GM10248 (cell line): ENCODE measurements at regions not wholly inside any gene's neighbourhood (a gene's known extent, or its start where the extent isn't known, plus 50 kb on each side); places are given as distances from the start of the nearest gene placed in this dataset.

Source experiments
- CTCF ChIA-PET: fragments of 300-600 bp; sonication (Branson Sonifier 250); formaldehyde crosslinking; extraction: SDS; loops from one replicate; lab custom pipeline; 2021; ENCODE audit warnings: antibody characterized with exemption; lab: Yijun Ruan, JAX
- POLR2A ChIA-PET: fragments of 350-650 bp; sonication (Branson Sonifier 250); formaldehyde crosslinking; extraction: SDS; loops from one replicate; lab custom pipeline; 2020; ENCODE audit warnings: antibody characterized with exemption; lab: Yijun Ruan, JAX
- DNase-seq: peaks from one replicate; pipeline ENCODE4 v3.0.0; 2012; ENCODE audit errors: extremely low spot score
- TF ChIP-seq, protein P1 (sequence below): IDR thresholded peaks from 2 replicates; pipeline ENCODE4 v1.5.1; 2012; ENCODE audit warnings: mild to moderate bottlenecking, low read depth; ENCODE audit errors: extremely low read depth, missing control alignments, control extremely low read depth

DNA sequence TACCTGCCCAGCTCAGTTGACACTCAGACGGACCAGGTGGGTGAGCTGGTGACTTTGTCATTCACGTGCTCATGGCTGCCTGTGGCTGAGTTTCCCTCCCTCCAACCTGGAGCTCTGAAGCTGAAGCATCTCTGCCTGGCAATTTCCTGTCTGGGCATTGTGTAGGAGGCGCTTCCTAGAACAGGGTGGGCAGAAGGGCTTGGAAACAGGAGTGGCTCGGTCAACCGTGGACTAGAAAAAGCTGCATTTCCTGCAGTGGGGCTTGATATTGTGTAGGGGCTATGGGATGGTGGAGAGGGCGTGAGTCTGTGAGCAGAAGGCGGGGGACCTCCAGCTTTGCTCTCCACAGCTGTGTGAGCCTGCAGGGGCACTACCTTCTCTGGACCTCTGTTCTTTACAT, 278.3 kb downstream of the TEX29 start:
- DNase-seq: no peak
- CTCF ChIA-PET: no interaction called here
- POLR2A ChIA-PET: no interaction called here
- TF ChIP-seq, protein P1, sequence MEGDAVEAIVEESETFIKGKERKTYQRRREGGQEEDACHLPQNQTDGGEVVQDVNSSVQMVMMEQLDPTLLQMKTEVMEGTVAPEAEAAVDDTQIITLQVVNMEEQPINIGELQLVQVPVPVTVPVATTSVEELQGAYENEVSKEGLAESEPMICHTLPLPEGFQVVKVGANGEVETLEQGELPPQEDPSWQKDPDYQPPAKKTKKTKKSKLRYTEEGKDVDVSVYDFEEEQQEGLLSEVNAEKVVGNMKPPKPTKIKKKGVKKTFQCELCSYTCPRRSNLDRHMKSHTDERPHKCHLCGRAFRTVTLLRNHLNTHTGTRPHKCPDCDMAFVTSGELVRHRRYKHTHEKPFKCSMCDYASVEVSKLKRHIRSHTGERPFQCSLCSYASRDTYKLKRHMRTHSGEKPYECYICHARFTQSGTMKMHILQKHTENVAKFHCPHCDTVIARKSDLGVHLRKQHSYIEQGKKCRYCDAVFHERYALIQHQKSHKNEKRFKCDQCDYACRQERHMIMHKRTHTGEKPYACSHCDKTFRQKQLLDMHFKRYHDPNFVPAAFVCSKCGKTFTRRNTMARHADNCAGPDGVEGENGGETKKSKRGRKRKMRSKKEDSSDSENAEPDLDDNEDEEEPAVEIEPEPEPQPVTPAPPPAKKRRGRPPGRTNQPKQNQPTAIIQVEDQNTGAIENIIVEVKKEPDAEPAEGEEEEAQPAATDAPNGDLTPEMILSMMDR: no peak

DNA sequence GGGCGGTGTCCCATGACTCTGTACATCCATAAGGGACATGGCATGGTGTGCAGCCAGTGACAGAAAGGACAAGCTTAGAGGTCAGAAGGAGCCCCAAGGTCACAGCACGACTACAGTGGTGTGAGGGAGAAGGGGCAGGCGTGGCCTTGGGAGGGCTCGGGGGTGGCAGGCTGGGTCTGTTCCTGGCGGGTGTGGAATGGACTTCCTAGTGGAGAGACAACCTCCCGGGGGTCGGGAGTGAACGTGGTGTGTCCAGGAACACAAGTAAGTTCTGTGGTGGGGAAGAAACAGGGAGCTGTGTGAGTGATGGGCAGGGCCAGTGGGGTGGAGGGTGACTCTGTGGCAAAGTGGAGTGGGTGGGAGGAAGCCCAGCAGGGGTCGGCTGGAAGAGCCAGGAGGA, 279.3 kb downstream of the TEX29 start:
- POLR2A ChIA-PET: no interaction called here
- CTCF ChIA-PET: no interaction called here
- DNase-seq: no peak
- TF ChIP-seq, protein P1: no peak

DNA sequence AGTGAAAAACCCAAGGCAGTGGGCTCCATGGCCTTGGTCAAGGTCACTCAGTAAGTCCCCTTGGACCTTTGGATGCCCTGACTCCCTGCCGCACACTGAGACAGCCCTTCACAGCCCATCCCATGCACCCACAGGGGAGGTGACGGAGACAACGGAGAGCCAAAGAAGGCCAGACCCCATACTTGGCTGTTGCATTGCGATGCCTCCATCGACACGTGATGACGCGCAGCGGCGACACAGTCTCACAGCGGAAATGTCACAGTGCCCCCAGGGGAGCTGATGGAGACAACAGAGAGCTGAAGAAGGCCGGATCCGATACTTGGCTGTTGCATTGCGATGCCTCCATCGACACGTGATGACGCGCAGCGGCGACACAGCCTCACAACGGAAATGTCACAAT, 282.4 kb downstream of the TEX29 start:
- DNase-seq: no peak
- CTCF ChIA-PET: interaction anchor here (0.7 kb wide), 1 partner anchor 11 kb away, joined by 3 read pairs; no protein-coding TSS in a partner anchor
- TF ChIP-seq, protein P1: no peak
- POLR2A ChIA-PET: no interaction called here

DNA sequence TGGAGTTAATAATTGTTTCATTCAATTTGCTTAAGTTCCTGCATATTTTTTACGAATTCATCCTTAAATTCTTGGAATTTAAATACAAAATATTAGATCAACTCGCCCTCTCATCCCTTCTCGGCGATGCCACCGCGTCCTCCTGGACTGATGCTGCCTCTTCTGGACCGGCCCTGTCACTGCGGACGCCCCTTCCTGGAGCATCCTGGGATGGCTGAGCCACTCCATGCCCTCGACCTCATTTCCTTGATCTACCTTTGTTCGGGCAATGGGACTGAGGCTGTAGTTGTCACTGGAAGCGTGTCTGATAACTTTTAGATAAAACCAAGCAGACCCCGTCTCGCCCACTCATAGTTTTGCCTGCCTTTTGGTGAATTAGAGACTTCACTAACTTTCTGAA, 283.7 kb downstream of the TEX29 start:
- ChIA-PET POLR2A (no interaction called here), CTCF (no interaction called here)
- TF ChIP-seq, protein P1: no peak
- DNase-seq: no peak

DNA sequence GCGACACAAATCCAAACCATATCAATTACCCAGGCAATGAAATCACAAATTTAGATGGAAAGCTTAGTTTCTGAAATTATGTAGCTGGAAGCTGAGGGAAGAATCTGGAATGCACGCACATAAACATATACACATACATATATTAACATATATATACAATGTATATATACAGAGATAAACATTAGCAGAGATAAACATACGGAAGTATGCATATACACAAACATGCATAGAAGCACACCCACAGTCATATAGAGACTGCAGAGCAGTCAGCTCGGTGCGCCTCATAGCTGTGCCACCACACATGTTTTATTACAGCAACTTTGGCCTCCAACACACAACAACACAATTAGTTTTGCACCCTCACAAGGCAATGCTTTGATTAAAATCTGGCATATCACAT, 288.1 kb downstream of the TEX29 start:
- TF ChIP-seq, protein P1: no peak
- ChIA-PET POLR2A (no interaction called here), CTCF (no interaction called here)
- DNase-seq: no peak

DNA sequence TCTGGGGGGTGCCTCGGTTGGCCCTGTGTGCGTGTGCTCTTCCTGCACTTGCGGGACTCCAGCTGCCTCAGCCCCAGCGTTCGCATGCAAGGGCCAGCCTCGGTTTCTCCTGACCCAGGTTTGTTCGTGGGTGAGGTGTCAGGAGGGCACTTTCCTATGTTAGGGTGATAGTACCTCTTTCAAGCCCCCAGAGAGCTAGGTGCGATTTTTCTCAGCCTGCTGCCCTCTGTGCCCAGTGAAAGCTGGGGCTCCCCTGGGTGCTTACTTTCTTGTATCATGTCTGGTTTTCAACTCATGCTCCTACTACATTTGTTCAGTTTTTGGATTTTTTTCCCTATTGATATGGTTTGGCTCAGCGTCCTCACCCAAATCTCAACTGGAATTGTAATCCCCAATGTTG, 289.2 kb downstream of the TEX29 start:
- TF ChIP-seq, protein P1: no peak
- ChIA-PET CTCF (no interaction called here), POLR2A (no interaction called here)
- DNase-seq: no peak

DNA sequence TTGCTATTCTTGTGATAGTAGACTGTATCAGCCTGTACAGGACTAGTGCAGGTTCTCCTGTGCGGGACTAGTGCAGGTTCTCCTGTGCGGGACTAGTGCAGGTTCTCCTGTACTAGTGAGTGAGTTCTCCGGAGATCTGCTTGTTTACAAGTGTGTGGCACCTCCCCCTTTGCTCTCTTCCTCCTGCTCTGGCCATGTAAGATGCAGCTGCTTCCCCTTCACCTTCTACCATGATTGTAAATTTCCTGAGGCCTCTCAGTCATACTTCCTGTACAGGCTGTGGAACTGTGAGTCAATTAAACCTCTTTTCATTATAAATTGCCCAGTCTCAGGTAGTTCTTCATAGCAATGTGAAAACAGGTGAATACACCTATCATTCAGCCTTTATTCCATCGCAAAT, 289.6 kb downstream of the TEX29 start:
- DNase-seq: no peak
- POLR2A ChIA-PET: no interaction called here
- TF ChIP-seq, protein P1: no peak
- CTCF ChIA-PET: no interaction called here
